Uterus (tissue), 2 donors: ENCODE measurements at regions not wholly inside any gene's neighbourhood (a gene's known extent, or its start where the extent isn't known, plus 50 kb on each side); places are given as distances from the start of the nearest gene placed in this dataset.

Experiments
- CTCF ChIP-seq, 4 experiments: fragments of 200-600 bp in 2 of 4; fragments of 450-650 bp in 2 of 4; sonication (generic) in 2 of 4; IDR thresholded peaks; one replicate each; pipeline ENCODE4 v1.5.1; 2016 to 2019; ENCODE audit warnings: antibody characterized with exemption in 4 of 4, mild to moderate bottlenecking in 2 of 4, moderate library complexity in 1 of 4
- POLR2A ChIP-seq, 2 donors: fragments of 450-650 bp; IDR thresholded peaks; one replicate each; pipeline ENCODE4 v1.6.1; 2016; ENCODE audit warnings: antibody characterized with exemption in 2 of 2, mild to moderate bottlenecking in 1 of 2, moderate library complexity in 1 of 2

- TF ChIP-seq CTCF (IDR thresholded peaks at IDR 0.05) (no peak), POLR2A (IDR thresholded peaks at IDR 0.05) (no peak)
Measured at GRCh38 chr10:52438119-52438518, 124.0 kb downstream of the DKK1 start.
